Liver (tissue), 3 donors: ENCODE measurements at regions not wholly inside any gene's neighbourhood (a gene's known extent, or its start where the extent isn't known, plus 50 kb on each side); places are given as distances from the start of the nearest gene placed in this dataset.

Experiments used
- ATF3 ChIP-seq: IDR thresholded peaks from 2 replicates; pipeline ENCODE4 v1.6.1; 2016; ENCODE audit warnings: antibody characterized with exemption
- CTCF ChIP-seq: fragments of 150-350 bp; IDR thresholded peaks from 2 replicates; pipeline ENCODE4 v1.5.1; 2017; ENCODE audit warnings: improper control_type of control experiment, low read depth, low read length; ENCODE audit not compliant: missing input control
- EGR1 ChIP-seq, 2 donors: IDR thresholded peaks; 2 replicates each; pipeline ENCODE4 v1.6.1; 2016 to 2018; ENCODE audit warnings: antibody characterized with exemption in 2 of 2, low read depth in 2 of 2
- FOXA1 ChIP-seq: IDR thresholded peaks from 2 replicates; pipeline ENCODE4 v1.6.1; 2016; ENCODE audit warnings: antibody characterized with exemption
- GABPA ChIP-seq, 2 donors: IDR thresholded peaks in 1 of 2; conservative IDR thresholded peaks in 1 of 2; 2 replicates each; pipeline ENCODE4 v1.6.1; 2016; ENCODE audit warnings: antibody characterized with exemption in 2 of 2, mild to moderate bottlenecking in 1 of 2, moderate library complexity in 1 of 2
- JUND ChIP-seq, 2 donors: IDR thresholded peaks; 2 replicates each; pipeline ENCODE4 v1.6.1; 2016; ENCODE audit warnings: antibody characterized with exemption in 2 of 2
- MAX ChIP-seq: IDR thresholded peaks from 2 replicates; pipeline ENCODE4 v1.6.1; 2016; ENCODE audit warnings: antibody characterized with exemption
- NR2F2 ChIP-seq: IDR thresholded peaks from 2 replicates; pipeline ENCODE4 v1.6.1; 2016; ENCODE audit warnings: antibody characterized with exemption
- RAD21 ChIP-seq, 2 donors: IDR thresholded peaks; 2 replicates each; pipeline ENCODE4 v1.6.1; 2016; ENCODE audit warnings: antibody characterized with exemption in 2 of 2, mild to moderate bottlenecking in 2 of 2
- REST ChIP-seq: IDR thresholded peaks from 2 replicates; pipeline ENCODE4 v1.6.1; 2016; ENCODE audit warnings: antibody characterized with exemption, mild to moderate bottlenecking
- SP1 ChIP-seq: IDR thresholded peaks from 2 replicates; pipeline ENCODE4 v1.6.1; 2018; ENCODE audit warnings: antibody characterized with exemption, mild to moderate bottlenecking
- TAF1 ChIP-seq: conservative IDR thresholded peaks from 2 replicates; pipeline ENCODE4 v1.6.1; 2016; ENCODE audit warnings: antibody characterized with exemption, mild to moderate bottlenecking
- YY1 ChIP-seq: IDR thresholded peaks from 2 replicates; pipeline ENCODE4 v1.6.1; 2016; ENCODE audit warnings: antibody characterized with exemption, mild to moderate bottlenecking
- TF ChIP-seq, protein P1 (sequence below): IDR thresholded peaks from 2 replicates; pipeline ENCODE4 v1.6.1; 2016; ENCODE audit warnings: antibody characterized with exemption
- donor health status: healthy.
- donor health status: healthy.

GRCh38 chr4:167622481-167623240 is 388.4 kb upstream of the SPOCK3 start:
- TF ChIP-seq EGR1 (IDR thresholded peaks at IDR 0.05; ENCODE audit: low read depth in 2 of 2): no peak
- peak; percentile 57 for TF ChIP-seq CTCF
- no peak for TF ChIP-seq REST
- no peak for TF ChIP-seq FOXA1
- no peak for TF ChIP-seq NR2F2
- TF ChIP-seq YY1: no peak
- no peak for TF ChIP-seq GABPA (IDR thresholded peaks at IDR 0.05 in 1 of 2, conservative IDR thresholded peaks at IDR 0.05 in 1 of 2)
- no peak for TF ChIP-seq MAX
- TF ChIP-seq, protein P1, sequence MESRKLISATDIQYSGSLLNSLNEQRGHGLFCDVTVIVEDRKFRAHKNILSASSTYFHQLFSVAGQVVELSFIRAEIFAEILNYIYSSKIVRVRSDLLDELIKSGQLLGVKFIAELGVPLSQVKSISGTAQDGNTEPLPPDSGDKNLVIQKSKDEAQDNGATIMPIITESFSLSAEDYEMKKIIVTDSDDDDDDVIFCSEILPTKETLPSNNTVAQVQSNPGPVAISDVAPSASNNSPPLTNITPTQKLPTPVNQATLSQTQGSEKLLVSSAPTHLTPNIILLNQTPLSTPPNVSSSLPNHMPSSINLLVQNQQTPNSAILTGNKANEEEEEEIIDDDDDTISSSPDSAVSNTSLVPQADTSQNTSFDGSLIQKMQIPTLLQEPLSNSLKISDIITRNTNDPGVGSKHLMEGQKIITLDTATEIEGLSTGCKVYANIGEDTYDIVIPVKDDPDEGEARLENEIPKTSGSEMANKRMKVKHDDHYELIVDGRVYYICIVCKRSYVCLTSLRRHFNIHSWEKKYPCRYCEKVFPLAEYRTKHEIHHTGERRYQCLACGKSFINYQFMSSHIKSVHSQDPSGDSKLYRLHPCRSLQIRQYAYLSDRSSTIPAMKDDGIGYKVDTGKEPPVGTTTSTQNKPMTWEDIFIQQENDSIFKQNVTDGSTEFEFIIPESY: no peak
- no peak for TF ChIP-seq JUND (IDR thresholded peaks at IDR 0.05)
- peak; percentile 58 to 72 for TF ChIP-seq RAD21 (IDR thresholded peaks at IDR 0.05)
- TF ChIP-seq ATF3: no peak
- no peak for TF ChIP-seq SP1
- no peak for TF ChIP-seq TAF1
